Dermis microvascular lymphatic vessel endothelial cell (primary cell): ENCODE measurements at regions not wholly inside any gene's neighbourhood (a gene's known extent, or its start where the extent isn't known, plus 50 kb on each side); places are given as distances from the start of the nearest gene placed in this dataset.

Experiments used
- DNase-seq, 2 donors: peaks; one replicate each; pipeline versions ENCODE4 v3.0.0 to v3.0.0-alpha.2; 2010; ENCODE audit warnings: low read depth in 2 of 2

GRCh38 chr1:222042120-222042519 lies 300.2 kb upstream of the DUSP10 start:
- no peak for DNase-seq

DNA sequence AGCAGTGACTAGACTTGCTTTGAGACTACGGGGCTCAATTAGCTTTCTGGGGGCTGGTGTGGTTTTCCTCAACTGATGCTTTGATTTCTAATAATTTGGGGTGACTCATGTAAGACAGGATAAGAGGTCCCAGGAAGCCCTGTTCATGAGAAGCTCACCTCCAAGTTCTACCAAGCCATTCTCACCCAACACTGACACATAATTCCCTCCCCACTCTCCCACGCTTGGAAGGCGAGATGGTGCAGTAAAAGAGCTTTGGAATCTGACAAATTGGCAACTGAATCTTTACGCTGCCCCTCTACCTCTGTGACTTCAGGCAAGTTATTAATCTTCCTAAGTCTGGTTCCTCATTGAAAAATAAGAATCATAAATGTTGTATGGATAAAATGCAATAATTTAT lies 299.1 kb upstream of the DUSP10 start:
- no peak for DNase-seq

- no peak for DNase-seq
Measured at GRCh38 chr1:222040121-222040805, 298.4 kb upstream of the DUSP10 start.

DNA sequence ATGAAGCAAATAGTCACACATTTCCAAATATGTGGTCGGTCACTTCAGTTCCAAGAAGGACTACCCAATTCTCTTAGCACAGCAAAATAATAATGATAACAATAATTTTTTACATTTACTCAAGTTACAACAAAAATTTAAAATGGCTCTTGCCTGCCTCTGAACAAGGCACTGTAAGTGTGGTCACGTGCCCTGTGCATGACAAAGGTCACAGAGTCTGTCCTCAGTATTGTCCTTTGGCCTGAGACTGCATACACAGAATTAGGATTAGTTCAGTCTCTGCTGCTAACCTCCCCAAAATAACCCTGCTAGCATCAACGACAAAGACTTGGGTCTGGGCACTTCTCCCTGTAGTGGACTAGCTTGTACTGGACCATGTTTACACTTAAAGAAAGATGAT lies 297.1 kb upstream of the DUSP10 start:
- DNase-seq: no peak

- no peak for DNase-seq
Measured at GRCh38 chr1:222037720-222038119, 295.8 kb upstream of the DUSP10 start.

DNA sequence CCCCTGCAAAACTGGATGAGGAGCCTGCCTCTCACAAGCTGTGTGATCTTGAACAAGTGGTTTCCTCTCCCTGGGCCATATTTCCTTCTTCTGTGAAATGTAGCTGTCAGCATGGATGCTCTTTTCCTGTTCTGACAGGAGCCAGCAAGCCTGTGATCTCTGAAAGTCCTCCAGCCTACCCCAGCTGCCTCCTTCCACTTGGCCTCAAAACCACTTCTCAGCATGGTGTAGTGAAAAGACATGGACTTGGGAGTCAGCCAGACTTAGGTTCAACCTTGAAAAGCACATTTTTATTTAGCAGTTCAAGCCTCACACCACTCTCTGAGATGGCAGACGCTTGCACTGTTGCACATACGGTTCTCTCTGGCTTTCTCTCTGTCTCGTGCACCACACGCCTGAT lies 292.9 kb upstream of the DUSP10 start:
- no peak for DNase-seq

DNA sequence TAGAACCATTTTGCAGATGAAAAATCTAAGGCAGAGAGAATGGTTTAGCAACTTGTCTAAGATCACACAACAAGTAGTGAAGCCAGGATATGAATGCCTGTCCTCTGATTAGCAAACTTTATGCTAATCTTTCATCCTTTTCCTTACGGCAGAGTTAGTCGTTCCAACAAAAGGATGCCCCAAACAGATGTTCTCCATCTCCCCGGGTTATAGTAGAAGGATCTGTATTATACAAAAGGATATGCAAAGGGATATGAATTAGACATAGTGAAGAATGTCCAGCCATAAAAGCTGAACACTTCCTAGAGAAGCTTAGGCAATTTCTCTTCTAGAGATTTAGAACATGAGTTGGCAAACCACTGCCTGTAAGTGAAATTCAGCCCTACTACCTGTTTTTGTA lies 291.6 kb upstream of the DUSP10 start:
- no peak for DNase-seq

- no peak for DNase-seq
Measured at GRCh38 chr1:222031318-222031717, 289.4 kb upstream of the DUSP10 start.

- DNase-seq: no peak
Measured at GRCh38 chr1:222028676-222029075, 286.8 kb upstream of the DUSP10 start.

DNA sequence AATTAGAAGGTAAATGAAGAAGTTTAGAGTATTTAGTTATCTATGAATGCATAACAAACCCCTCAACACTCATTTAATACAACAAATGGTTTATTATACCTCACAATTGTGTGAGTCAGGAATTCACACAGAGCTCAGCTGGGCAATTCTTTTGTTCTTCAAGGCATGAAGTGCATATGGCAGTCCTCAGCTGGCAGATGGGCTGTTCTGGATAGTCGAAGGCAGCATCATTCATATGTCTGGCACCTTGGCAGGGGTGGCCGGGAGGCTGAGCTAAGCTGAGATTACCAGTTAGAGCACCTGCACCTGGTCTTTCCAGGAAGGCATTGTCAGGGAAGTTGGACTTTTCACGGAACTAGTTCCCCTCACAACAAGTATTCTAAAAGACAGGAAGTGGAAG lies 286.2 kb upstream of the DUSP10 start:
- no peak for DNase-seq

- no peak for DNase-seq
Measured at GRCh38 chr1:222026280-222026679, 284.4 kb upstream of the DUSP10 start.

DNA sequence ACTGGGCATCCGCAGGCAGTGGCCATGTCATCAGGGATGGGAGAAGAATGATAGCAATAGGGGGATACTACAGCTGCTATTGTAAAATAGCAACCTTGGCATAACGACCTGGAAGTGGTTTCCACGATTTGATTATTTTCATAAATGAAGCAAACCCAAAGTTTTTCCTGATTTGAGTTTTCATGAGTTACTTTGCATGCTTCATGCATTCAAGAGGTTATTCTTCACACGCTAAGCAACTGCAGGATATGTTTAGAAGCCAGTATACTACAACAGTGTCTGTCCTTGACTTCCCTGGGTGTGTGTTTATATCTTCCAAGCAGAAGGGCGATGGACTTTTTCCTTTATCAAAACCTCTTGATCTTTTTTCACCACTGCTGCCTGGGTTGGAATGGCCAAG lies 281.1 kb upstream of the DUSP10 start:
- no peak for DNase-seq

- no peak for DNase-seq
Measured at GRCh38 chr1:222021129-222021528, 279.2 kb upstream of the DUSP10 start.

DNA sequence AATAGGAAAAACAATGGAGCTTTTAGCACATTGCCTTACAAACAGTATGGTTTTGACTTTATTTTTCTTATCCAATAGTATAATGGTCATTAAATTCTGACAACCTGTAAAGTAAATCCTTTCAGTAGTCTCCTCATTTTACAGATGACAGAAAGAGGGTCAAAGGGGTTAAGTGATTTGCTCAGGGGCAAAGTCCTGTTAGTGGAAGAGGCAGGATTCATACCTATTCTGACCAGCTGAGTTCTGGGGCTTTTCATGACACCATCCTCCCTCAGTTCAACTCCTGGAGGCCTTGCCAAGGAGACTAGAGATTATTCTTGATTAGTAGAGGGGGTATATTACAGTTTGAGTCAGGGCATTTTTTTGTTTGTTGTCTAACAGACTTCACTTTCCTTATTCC lies 278.7 kb upstream of the DUSP10 start:
- DNase-seq: no peak

DNA sequence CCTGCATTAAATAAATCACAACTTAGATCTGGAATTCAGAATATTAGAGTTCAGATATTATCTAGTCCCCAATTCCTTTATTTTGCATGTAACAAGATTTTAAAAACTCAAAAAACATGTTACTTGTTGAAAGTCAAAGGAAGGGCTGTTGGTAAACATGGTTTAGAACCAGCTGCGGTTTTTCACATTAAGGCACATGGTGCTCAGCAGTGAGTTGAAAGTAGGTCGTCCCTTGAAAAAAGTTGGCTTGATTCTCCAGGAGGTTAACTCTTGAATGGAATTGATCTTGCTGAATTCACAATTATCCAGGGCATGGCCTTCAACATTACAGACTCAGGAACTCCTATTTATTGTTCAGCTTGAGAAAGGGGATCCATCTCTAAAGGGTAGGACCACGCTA lies 277.1 kb upstream of the DUSP10 start:
- no peak for DNase-seq

DNA sequence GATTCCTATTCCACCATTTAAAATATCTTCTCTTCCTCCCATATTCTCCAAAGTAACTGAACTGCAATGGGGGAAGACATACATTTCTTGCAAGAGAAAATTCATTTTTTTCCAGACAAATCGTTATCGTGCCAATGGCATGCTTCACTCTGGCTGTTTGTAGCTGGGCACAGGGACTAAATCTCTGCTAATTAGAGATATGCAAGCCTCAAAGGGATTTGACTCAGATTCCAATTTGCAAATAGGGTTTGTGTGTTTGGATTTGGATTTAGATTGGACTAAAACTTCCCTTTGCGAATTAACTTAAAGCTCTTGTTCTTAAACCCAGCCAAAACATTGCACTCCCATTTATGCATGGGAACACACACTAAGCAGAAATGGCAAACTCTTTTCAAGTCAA lies 276.2 kb upstream of the DUSP10 start:
- DNase-seq: no peak

DNA sequence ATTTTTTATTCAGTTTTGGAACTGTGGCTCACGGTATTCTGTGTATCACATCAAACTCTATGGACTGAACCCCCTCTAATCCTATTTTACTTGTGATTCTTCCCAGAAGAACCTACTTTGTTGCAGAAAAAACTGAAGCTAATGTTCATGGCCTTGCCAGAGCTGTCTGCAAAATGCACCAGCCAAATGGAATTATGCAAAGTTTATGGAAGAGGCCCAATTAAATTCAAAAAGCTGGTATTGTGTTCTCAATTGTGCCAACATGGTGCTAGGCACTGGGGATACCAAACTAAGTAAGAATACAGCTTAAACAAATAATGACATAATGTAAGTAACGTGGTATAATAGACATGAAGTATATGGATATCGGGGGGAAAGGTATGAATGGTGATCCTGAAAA lies 273.8 kb upstream of the DUSP10 start:
- no peak for DNase-seq

- no peak for DNase-seq
Measured at GRCh38 chr1:222014001-222014400, 272.1 kb upstream of the DUSP10 start.

DNA sequence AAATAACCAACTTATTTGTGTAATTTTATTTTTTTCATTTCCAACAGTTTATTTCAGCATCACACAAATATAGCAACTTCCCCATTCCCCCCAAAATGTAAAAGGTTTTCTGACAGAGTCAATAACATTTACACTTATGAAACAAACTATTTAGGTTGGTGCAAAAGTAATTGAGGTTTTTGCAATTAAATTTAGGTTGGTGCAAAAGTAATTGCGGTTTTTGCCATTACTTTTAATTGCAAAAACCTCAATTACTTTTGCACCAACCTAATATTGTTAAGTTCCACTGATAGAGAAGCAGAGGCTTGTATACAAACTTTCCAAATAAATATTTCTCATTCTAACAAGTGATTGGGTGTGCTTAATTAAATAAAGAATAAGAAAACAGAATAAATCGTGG lies 270.9 kb upstream of the DUSP10 start:
- no peak for DNase-seq

DNA sequence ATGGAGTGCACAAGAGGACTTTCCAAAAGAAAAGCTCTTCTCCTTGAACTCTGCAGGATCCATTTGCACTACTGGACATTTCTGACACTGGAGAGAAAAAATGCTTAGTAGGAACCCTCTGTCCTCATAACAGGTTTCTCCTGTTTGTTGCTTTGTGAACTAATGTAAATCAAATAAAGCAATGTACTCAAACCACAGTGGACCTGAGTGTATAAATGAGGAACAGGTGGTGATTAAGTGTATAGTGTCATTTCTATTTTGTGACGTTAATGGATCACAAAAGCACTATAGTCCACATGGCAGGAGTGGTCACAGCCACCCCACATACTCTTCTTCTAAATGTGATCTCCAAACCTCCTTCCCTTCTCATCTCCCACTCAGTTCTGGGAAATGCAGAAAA lies 268.4 kb upstream of the DUSP10 start:
- no peak for DNase-seq

GRCh38 chr1:222009105-222009730 lies 267.3 kb upstream of the DUSP10 start:
- peak; percentile 12 to 27 for DNase-seq

DNA sequence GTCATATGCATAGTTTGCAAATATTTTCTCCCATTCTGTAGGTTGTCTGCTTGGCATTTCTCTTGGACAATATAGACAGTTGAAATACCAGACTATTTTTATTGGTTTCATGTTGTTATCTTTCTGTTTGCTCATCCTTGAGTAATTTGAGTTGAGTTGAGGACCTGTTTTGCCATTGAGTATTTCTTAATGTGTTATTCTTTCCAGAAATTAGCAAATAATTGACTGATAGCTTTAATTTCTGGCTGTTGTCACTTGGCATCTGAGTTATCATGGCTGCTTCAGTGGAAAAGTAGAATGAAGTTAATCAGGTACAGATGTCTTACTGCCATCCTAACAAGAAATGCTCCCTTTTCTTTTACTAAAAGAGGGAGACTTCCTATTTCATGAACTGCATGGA lies 264.8 kb upstream of the DUSP10 start:
- no peak for DNase-seq

- no peak for DNase-seq
Measured at GRCh38 chr1:222004784-222005183, 262.9 kb upstream of the DUSP10 start.

DNA sequence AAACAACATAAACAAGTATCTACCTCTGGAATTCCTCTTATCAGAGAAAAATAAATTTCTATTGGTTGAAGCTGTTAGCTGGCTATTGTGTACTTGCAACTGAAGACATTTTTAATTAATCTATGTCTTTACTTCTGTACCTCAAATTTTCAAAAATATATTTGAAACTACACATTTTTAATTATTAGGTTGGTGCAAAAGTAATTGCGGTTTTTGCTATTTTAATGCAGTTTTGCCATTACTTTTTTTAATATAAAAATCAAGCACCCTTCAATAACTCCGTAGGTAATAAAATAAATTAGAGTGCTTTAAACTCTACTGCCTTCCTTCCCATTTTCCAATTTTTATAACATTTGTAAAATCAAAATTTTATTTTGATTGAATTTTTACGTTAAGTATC lies 262.1 kb upstream of the DUSP10 start:
- no peak for DNase-seq
